IMR-90 (cell line): ENCODE measurements at regions not wholly inside any gene's neighbourhood (a gene's known extent, or its start where the extent isn't known, plus 50 kb on each side); places are given as distances from the start of the nearest gene placed in this dataset.

Experiments
- MAFK ChIP-seq: IDR thresholded peaks from 2 replicates; pipeline ENCODE4 v1.6.1; 2012; ENCODE audit warnings: low read depth, low read length, improper control_type of control experiment
- MAZ ChIP-seq: IDR thresholded peaks from 2 replicates; pipeline ENCODE4 v1.6.1; 2012; ENCODE audit warnings: low read depth, mild to moderate bottlenecking, low read length, improper control_type of control experiment, moderate library complexity, borderline replicate concordance

GRCh38 chr15:62389885-62390790, 225.1 kb upstream of the C2CD4B start, which contains the start of gene TLN2 (continued):
- TF ChIP-seq MAZ = peak; percentile 81; the same call in 1 of the 2 replicates
- TF ChIP-seq MAFK = no peak
